Stimulated activated CD8-positive, alpha-beta memory T cell treated with anti-CD3 and anti-CD28 coated beads, Interleukin-12 subunit alpha, Interleukin-12 subunit beta, amount 100 ng/mL, for 1 hour (primary cell): ENCODE measurements at regions not wholly inside any gene's neighbourhood (a gene's known extent, or its start where the extent isn't known, plus 50 kb on each side); places are given as distances from the start of the nearest gene placed in this dataset.

Experiments used
- DNase-seq: peaks from one replicate; pipeline ENCODE4 v3.0.0-alpha.2; 2020; ENCODE audit warnings: low read depth

DNA sequence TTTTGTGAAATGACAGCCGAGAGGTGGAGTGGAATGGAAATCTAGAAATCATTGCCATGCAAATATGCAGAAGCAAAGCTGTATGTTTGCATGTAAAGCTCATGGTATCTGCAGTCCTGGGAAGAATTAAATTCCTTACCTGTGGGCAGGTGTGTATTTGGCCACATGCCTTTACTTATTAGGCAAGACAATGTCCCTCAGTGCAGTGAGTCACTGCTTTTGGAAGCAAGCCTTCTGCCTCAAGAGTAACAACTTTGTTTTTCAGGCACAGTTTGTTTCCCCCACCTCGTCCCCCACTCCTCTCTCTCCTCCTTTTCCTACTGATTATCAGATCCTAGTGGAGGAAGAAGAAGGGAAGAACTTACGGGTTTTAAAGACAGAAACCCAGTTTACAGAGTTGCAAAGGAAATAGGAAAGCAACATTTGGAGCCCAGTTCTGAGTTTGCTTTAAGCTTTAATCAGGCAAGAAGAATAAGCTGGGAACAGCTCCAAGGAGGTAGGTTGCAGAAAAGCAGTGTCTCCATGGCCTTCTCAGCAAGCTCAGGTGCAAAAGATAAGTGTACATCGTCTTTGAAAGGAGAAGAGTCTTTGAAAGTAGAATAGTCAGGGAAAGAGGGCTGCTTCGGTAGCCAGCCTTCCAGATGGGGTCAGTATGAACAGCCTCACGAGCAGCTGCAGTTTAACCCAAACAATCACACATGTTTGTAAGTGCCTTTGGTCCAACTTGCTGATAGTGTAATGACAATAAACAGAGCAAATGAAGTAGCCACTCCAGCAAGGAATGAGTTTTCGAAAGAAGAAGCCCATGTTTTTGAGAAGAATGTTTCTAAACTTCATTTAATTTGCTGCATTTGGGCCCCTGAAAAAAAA lies 190.1 kb downstream of the KLF5 start:
- DNase-seq = no peak

DNA sequence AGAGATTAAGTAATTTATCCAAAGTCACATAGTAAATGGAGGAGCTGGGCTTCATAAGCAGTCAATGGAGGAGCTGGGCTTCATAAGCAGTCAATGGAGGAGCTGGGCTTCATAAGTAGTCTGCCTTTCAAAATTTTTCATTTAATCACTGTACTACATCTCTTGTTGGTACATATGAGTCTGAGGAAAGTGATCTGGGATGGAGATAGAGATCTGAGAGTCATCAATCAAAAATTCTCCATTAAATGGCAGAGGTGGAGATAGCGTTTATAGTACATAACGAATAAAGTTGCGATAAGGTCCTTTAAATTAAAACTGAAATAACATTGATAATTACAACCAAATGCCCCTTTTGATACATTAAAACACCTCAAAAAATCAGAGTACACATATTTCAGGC lies 189.3 kb downstream of the KLF5 start:
- DNase-seq = no peak

DNA sequence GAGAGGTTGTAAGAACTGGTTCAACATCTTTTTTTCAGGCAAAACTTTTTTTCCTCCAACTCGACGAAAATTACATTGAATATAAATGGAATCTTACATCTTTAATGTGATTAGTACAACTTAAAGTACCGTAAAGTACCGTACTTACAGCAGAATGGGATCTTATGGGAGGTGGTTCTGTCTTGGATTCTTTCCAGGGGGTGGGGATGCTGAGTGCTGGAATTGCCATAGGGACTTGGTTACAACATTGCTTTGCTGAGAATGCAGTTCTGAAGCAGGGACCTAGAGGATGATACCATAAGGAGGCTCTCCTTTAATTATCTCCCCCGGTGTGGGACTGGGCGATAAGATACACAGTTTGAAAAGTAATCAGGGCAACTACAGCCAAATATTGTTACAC lies 186.4 kb downstream of the KLF5 start:
- no peak for DNase-seq

DNA sequence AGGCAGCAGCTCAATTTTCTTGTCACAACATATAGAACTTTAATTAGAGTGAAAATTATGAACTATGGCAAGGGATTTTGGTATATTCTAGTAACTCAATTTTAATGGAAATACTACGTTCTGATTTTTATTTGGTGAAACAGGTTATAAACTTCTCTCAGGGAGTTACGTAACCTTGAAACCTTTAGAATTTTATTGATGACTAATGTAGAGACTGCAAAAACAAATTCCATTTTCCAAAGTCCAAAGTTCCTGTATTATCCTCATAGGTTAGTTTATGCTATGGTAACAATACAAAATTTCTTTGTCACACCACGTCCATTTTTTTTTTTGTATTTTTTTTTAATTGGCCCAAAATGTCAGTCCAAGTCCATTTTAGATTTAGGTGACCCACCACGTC lies 185.7 kb downstream of the KLF5 start:
- no peak for DNase-seq

DNA sequence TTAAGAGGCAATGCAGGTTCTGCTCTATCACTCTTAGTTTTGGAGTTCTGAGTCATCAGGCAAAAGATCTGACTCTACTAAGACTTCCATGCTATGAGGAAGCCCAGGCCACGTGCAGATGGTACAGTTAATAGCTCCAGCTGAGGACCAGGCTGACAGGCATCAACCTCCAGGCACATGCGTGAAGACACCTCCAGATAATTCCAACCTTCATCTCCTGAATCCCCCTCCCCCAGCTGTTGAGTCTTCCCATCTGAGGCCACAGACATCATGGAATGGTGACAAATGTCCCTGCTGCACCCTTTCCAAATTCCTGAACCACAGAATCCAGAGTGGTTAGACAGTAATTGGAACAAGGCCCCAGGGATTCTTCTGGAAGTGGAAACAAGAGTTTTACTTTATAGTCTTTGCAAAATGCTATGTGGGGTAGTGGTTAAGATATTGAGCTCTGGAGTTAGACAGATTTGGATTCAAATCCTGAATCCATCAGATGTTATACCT lies 183.8 kb downstream of the KLF5 start:
- DNase-seq = no peak

DNA sequence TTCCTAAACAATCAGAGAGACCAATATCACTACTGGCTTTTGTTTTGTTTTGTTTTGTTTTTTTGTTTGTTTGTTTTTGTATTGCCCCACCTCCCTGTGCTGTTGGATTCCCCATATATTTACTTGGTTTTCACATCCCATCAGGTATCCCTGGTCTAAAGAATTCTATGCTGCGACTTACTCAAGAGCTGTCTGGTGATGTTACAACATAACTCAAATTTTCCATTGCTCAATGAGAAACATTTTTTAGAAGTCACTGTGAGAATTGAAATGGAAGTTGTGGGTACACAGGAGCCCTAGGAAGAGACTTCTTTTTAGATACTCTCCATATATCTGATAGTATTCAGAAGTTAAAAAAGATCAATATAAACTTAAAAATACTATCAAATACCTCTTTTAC lies 181.4 kb downstream of the KLF5 start:
- DNase-seq = no peak

DNA sequence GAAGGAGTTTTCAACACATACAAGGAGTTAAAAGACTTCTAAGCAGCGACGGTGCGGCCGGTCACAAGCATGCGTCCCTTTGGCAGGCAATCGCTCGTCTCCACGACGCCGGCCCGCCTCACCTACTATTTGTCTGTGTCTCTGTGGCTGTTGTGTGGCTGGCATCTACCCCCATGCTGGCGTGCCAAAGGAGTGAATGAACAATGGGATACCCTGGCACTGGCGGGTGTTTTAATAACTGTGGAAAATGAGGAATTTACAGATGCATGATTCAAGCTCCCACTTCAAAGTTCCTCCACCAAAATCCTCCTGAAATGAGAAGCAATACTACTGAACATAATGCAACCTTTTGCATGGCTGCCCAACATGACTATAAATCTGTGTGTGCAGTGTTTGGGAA lies 176.6 kb downstream of the KLF5 start:
- no peak for DNase-seq

DNA sequence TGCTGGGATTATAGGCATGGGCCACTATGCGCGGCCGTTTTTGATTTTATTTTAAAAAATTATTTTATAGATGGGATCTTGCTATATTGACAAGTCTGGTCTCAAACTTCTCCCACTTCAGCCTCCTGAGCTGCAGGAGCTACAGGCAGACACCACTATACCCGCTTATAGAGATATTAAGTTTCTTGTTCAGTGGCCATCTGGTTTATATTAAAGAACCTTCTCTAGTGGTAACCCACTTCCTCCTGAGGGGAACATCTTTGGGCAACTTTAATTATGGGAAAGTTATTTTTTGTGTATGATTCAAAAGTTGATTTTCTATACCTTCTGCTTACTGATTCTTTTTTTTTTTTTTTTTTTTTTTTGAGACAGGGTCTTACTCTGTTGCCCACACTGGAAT lies 172.7 kb downstream of the KLF5 start:
- DNase-seq = no peak

DNA sequence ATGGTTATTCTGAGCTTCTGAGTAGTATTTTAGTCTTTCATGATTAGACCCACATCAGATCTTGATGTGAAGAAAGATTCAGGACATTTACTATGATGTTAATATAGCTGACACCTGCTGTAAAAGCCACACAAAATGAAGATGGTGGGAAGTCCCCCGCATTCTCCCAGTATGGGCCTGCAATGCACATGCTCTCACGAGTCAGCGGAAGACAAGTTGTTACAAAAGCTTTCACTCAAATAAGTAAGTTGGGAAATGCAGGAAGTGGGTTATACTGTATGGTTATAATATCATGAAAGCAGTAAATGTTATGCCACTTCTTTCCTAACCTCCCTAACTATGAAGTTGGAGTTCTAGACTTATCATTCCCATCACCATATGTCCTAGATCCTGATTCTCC lies 171.9 kb downstream of the KLF5 start:
- no peak for DNase-seq

DNA sequence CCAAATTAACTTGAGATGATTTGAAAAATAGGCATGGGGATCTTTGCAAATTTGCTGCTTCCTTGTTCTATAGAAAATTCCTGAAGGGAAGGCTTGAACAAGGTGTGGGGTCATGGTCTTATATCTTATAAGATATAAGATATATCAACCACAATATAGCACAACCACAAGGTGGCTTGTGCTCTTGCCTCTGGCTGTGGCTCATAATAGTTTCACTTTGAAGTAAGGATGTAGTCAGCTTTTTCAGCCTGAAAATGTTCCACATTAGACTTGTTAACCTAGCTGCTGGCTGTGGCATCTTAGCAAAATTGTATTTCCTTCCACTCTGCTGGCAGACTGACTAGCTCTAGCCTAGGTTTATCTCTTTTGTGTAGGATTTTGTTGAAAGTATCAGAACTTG lies 169.7 kb downstream of the KLF5 start:
- DNase-seq = no peak

DNA sequence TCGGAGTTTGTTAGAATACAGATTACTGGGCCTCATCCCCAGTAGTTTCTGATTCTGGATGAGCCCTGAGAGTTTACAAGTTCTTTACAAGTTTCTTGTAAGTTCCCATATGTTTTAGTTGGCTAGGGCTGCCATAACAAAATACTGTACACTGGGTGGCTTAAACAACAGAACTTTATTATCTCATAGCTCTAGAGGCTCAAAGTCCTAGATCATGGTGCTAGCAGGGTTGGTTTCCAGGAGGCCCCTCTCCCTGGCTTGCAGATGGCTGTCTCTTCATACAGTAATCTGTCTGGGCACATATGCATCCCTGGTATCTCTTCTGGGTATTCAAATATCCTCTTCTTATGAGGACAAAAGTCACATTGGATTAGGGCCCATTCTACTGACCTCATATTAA lies 167.2 kb downstream of the KLF5 start:
- no peak for DNase-seq

DNA sequence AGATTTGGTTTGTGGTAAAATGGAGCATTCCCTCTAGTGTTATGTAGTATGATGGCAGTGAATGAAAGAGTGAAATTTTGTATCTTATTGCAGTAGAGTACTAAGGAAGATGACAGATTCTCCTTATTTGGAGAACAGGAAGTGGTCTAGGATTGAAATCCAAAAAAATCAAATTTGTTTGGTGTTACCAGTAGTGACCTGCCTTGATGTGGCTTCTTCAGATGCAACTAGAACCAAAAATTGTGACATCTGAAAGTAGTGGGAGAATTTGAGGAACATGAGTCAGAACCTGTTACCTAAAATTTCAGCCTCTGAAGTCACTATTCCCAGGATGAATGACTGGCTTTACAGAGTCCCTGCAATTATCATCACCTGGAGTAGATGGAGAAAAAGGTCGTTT lies 165.9 kb downstream of the KLF5 start:
- DNase-seq = no peak

DNA sequence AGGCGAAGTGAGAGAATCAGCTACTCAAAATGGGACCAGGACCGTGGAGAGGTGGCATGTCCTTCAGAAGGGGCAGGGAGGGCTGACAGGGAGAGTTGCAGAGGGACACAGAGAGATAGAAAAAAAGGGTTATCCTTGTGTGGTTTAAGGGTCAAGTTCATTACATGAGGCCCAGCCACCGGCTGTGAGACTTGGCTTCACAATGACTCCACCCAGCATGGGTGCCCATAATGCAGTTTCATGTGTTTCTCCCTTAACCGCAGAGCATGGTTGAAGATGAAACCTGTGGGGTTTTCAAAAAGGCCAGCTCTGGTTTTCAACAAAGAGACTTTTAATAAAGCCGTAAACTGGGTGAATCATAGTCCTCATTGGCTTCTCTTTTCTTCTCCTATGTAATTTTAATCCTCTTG lies 164.6 kb downstream of the KLF5 start:
- no peak for DNase-seq

DNA sequence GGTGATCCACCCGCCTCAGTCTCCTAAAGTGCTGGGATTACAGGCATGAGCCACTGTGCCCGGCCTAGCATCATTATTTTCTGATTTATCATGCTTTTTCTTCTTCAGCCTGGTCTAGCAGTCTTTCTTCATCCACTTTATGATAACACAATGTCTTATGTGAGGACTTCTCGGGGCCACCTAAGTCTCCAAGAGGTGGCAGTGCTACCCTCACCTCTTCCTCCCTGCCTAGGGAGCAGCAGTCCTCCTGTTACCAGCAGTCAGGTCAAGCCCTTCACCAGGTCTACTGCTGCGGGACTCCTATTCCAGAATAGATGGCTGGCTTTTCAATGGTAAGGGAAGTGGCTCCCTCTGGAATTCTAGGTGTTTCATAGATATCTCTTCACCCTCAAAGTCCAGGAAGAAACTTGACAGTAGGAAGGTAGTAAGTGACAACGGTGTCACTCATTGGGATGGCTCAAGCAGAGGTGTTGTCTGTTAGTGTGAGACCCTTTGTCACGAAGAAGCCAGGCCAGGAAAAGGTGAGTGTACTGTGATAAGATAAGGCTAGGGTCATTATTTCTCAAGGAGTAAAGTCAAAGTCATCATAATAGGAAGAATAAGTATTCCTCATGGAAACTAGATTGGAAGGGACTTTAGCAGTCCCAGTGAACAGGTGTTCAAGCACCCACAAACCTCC lies 164.0 kb downstream of the KLF5 start:
- no peak for DNase-seq

DNA sequence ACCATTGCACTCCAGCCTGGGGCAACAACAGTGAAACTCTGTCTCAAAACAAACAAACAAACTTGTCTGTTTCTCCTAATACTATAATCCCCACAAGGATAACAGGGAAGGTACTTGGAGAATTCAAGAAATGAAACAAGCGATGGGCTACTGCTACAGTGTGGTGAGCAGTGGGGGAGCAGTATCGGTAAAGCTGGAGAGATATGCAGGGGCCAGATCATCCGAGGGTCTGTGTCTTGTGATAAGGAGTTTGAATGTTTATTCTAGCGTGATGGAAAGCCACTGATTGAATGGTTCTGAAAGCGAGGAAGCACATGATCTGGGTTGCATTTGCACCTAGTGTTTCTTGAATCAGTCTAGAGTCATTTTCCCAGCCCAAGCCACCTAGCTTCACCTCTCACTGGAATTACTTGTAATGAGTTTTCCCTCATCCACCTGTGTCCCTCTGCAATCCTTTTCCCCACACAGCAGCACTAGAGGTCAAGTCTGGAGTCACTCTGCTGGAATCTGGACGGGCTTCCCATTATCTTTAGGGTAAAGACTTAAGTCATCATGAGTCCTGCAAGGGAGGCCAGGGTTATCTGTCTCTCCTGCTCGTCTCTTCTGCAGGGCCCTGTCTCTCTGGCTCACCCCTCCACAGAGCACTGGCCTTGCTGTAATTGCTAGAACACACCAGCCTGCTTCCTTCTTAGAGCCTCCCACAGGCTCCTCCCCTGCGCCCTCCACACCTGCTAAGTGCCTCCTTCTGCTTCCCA lies 162.3 kb downstream of the KLF5 start:
- DNase-seq = no peak

DNA sequence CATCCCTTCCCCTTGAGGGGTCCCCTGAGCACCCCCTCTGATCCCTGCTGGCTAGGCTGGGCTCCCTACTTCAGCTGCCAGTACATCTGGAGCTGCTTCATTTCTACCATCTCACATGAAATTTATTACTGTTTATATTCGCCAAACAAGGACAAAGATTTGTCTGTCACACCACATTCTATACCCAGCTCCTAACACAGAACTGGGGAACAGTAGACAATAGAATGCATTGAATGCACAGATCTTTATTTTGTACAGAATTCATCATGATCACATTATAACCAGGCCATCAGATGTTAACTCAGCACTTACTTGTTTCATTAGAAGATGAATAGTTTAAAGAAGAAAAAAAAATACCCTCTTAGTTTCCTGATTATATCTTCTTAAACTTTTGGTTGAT lies 159.4 kb downstream of the KLF5 start:
- DNase-seq = no peak

DNA sequence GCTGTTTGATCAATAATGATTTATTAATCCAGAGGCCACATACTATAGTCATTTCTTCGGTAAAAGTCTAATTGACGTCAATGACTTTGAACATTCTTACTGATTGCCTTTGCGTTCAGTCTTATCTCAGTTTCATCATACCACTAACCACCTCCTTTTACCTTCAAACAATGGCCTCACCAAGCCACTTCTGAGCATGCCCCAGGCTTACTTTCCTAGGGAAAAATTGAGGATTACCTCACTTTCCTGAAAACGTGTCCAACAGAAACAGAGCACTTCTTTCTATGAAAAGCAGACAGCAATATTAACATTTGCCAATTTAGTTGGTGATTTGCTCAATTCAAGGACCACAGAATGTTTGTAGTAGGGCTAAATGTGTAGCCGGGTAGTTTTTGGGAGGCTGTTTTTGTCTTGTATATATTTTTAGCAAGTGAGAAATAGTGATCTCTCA lies 157.6 kb downstream of the KLF5 start:
- no peak for DNase-seq

DNA sequence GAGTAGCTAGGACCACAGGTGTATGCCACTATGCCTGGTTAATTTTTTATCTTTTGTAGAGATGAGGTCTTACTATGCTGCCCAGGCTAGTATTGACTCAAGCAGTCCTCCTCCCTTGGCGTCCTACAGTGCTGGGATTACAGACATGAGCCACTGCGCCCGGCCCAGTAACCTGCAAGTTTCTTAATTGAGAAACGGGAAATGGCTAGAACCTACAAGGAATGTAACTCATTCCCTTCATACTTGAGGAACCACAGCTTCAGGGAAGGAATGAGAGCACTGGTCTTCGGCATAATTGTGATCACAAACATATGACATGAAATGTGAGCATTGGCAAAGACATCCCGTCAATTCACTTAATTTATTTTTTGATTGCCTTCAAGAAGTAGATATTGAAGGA lies 157.0 kb downstream of the KLF5 start:
- DNase-seq = no peak

DNA sequence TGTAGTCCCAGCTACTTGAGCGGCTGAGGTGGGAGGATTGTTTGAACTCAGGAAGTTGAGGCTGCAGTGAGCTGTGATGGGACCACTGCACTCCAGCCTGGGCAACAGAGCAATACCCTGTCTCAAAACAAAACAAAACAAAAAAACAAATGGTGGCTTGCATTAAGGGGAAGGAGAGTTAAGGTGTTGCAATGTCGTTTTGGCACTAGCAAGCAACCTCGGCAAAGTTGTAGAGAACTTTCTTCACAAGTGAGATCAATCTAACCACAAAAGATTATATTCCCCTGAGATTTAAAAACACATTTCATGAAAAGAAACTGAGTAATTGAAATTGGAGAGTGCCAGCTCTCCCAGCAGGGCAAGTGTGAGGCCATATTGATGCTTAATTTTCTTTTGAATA lies 153.7 kb downstream of the KLF5 start:
- no peak for DNase-seq

DNA sequence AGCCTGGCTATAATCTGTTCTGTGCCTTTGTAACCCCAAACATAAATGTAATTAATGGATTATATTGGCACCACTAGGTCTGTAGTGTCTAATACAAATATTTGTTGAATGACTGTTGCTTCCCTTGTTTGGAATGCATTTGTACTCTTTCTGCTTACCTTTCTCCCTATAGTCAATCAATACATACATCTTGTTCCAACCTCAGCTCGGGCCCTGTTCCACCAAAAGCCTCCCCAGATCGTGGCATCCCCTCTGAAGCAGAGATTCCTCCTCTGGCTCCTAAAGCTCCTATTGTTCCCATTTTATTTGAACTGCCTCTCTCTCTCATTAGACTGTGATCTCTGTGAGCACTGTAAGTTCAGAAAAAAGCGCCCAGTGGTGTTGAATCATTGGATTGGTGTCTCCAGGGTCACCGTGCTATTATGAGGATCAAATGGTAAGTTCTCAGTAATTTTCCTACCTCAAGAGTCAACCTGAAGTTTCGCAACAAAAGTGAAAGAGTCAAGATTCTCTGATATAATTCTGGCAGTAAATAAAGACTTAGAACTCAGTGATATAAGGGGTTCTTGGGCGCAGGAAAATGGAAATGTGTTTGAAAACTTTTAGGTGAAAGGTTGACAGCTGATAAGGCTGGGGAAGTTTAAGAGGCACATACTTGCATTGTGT lies 151.5 kb downstream of the KLF5 start:
- DNase-seq = no peak

DNA sequence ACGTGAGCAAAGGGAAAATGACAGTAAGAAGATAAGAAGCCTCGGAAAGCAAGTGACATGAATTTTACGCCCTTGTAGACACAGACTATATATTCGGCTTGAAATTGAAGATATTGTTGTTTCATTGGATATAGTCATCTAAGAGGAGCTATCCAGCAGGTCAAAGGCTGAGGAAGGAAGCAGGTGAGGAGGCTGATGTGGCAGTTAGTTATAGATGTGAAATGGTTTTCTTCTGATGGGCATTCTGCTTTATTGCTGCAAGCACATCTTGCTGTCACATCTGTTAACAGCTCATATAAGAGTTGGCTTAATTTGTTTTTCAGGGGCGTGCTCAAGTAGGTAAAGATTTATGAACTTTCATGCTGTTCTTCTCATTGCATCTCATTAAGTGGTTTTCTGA lies 146.1 kb downstream of the KLF5 start:
- no peak for DNase-seq

DNA sequence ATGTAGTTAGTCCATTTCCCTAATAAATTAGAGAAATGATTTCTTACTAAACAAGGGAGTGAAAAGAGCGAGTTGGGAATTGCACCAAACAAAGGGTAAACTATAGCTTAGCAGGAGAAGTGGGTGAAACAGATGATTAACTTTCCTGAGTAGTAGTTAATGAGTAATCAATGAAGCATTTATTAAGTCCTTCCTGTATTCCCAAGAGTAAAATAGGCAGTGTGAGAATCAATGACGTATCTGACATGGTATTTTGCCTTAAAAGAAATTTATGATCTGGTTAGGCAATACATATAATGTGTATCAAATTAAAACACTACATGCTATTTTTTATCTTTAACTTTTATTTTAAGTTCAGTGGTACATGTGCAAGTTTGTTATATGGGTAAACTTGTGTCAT lies 142.8 kb downstream of the KLF5 start:
- no peak for DNase-seq
